ENCODE measurements at regions not wholly inside any gene's neighbourhood (a gene's known extent, or its start where the extent isn't known, plus 50 kb on each side); places are given as distances from the start of the nearest gene placed in this dataset.

- DNase-seq: no peak
These were observed 113.6 kb upstream of the ATP8B1 start for GRCh38 chr18:57916684-57917083.

- DNase-seq: peak in 51 of 58 donors; percentile 6 to 89 (median 59)
These were observed 112.9 kb upstream of the ATP8B1 start for GRCh38 chr18:57915865-57916582.

DNA sequence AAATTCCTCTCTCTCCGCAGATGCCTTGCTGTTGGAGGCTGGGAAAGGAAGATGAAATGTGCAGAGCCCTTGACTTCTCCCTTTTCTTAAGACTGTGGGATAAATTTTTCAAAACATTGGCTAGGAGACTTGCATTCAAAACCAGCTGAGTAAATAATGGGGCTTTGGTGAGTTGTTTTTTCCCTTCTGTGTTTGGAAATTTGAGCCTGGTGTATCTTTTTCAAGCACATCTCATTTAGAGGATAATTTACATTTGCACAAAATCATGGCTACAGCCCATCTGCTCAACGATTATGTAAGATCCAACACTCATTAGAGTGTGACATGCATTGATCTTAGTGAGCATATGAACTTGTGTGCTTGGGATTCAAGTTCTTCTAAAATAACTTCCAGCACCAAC lies 112.1 kb upstream of the ATP8B1 start:
- DNase-seq: peak in 3 of 58 donors; percentile 21 to 47 (median 28)

GRCh38 chr18:57913686-57914085 lies 110.6 kb upstream of the ATP8B1 start:
- DNase-seq: no peak

- no peak for DNase-seq
These were observed 107.7 kb upstream of the ATP8B1 start for GRCh38 chr18:57910817-57911216.

- no peak for DNase-seq
These were observed 107.0 kb upstream of the ATP8B1 start for GRCh38 chr18:57910134-57910533.

GRCh38 chr18:57909620-57910019 lies 106.5 kb upstream of the ATP8B1 start:
- DNase-seq: peak in 1 of 58 donors; percentile 24

- no peak for DNase-seq
These were observed 105.0 kb upstream of the ATP8B1 start for GRCh38 chr18:57908092-57908491.

GRCh38 chr18:57907550-57907949 lies 104.4 kb upstream of the ATP8B1 start:
- no peak for DNase-seq

DNA sequence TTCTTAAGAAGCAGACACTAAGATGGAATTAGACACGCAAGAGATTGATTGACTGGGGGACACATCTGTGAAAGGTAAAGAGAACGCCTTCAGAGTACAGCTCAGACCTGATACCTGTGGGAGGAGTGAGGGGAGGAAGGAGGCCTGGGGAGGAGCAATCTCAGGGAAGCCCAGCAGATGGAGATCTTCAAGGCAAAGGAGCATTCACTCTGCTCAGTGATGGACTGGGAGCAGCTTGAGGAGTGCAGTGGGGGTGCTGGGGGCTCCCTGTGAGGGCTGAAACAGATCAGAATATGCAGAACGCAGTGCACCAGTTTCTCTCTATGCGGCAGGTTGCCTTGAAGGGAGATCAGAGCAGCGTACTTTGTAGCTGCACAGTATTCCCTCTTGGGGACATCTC lies 103.7 kb upstream of the ATP8B1 start:
- DNase-seq: peak in 1 of 58 donors; percentile 9

DNA sequence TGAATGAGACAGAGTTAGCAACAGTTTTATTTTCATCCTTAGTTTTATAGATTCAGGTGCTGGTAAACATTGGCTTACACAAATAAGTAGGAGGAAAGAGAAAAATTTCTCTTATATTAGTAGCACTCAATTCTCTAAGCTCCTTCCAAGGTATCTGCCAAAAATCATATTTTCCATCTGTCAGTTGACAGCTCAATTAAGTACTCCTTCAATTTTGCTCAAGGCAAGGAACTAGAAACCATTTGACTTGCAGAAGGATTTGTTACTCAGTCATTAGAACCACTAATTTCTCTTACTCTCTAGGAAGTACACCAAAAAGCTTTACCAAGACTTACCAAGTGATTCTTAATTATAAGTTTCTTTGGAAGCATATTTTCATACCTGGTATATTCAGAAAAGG lies 101.4 kb upstream of the ATP8B1 start:
- no peak for DNase-seq

DNA sequence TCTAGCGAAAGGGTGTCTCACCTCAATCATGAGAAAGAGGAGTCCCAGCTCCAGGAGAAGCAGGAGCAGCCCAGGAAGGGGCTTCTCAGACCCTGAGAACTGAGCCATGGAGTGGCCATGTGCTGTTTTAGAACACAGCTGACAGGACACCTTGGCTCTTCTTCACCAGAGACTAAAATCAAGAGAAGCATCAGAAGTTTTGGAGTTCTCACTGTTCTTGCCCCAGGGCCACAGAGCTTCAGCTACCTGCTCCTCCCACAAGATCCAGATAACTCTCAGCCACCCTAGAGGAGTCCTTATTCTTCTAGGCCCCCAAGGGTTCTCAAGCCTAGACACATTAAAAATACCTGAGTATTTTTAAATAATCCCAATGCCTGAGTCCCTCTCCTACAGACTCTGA lies 99.6 kb upstream of the ATP8B1 start:
- no peak for DNase-seq

GRCh38 chr18:57901825-57902589 lies 98.9 kb upstream of the ATP8B1 start:
- DNase-seq: no peak

DNA sequence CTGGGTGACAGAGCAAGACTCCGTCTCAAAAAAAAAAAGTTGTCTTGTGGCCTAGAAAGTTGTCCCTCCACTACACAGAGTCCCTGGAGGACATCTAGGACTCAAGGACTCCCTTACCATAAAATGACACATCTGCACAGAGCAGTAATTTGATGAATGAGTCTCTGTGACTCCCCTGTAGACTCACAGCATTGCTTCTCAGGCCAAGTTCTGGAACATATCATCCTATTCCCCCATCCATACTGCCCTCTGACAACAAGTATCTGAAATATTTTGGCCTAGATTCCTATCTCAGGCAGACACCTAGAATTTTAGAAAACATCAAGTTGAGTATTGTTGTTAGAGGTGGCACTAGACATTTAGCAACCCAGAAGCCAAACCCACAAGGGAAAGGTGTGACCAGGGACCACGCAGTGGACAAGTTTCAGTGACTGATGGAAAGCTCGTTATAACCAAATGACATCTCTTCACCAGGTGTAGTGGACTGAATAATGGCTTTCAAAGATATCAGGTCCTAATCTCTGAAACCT lies 97.9 kb upstream of the ATP8B1 start:
- no peak for DNase-seq

DNA sequence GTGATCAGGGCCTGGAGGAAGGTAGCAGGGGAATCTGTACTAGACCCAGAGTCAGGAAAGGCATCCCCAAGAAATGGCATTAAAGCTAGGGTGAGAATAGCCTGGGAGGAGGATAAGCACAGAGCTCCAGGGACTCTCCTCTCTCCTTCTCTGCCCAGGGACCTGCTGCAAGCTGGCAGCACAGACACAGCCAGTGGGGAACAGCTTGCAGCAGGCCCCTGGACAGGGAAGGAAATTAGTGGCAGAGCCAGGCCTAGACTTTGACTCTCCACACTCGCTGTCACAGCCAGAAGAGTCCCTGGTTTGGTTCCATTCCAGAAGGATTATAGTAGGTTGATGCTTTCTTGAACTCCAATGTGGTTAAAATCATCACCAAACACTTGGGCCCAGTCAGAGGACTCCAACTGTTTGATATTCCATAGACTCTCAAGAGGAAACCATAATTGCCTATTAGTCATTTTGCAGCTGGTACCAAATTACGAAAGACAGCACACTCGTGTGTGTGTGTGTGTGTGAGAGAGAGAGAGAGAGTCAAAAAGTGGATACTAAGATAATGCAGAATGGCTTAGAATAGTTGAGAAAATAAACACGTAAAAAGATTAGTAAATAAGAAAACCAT lies 95.5 kb upstream of the ATP8B1 start:
- peak in 1 of 58 donors; percentile 3 for DNase-seq

DNA sequence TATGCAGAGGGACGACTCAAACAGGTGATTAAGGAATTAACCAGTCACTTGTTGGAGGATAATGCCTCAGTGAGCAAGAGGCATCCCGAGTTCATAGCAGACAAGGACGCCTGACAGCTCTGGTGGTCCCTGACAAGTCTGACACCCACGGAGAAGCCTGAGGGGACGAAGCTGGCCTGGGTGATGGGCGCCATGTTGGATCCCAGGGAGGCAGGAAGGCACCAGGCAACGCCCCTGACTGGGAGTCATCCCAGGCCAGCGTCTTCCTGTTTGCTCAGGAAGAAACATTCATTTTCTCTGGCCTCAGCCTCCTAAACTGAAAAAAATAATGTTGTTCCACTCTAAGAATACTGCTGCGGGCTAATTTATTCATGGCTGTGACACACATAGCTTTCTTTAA lies 92.1 kb upstream of the ATP8B1 start:
- no peak for DNase-seq

GRCh38 chr18:57891707-57892391 lies 88.7 kb upstream of the ATP8B1 start:
- DNase-seq: no peak

DNA sequence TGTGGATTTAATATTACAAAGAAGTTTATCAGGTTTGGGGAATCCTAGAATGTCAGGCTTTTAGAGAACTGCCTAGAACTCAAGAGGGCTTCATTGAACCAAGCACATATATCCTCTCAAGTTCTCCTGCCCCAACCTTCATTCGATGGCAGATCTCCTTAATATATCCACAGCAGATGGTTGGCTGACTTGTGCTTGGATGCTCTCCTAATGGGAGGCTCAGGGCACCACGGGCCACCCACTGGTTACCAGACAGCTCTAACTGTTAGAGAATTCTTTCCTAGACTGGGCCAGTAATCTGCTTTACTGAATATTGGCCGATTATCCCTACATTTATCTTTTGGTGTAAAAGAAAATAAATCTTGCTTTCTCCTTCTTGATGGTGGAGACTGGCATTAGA lies 87.2 kb upstream of the ATP8B1 start:
- no peak for DNase-seq

DNA sequence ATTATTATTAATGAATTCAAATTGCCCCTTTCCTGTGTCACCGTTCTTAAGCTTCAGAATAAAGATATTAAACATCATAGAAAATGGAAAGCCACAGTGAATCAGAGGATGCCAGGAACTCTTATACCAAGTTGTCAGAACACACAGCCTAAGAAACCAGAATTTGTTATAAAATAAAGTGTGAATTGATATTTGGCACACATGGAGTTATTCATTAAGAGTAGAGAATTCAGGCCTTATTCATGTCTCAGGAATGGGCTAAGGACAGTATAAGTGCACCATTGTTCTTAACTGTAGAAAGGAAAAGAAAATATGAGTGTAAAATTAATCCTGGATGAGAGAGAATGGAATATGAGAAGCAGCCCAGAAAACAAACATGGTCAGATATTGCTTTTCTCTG lies 86.7 kb upstream of the ATP8B1 start:
- DNase-seq: no peak

DNA sequence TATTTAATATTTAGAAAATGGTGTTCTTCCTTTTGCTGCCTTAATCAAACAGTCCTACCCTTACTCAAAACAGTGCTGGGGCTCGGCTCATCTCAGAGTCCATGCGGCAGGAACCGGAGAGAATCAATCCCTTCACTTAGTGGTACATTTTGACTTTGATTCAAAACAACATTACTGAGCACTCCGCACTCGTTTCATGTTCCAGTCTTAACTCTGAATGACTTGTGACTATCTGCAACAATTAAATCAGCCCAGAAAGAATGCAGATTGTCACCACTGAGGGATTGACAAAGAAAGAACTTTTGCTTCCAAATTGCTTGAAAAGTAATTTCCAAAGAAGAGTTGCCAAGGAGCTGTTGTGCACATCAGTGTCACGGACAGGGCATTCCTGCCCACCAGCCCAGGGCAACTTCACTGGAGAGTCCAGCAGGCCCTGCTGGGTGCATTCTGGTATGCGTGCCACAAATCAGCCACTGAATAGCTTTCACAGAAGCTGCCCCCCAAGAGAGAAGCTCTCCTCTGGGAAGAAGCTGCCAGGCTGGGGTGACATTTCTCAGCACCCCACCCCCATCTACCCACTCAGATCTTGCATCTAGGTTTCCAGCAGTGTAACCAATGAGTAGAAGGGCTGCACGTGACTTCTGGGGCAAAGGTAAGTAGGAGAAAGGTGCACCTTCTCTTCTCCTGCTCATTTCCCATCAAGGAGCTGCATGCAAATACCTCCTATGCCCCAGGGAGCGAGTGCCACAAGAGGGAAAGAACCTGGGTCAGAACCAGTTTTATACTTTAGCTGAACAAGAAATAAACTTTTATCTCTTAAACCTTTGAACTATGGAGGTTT lies 84.6 kb upstream of the ATP8B1 start:
- no peak for DNase-seq

- no peak for DNase-seq
These were observed 82.8 kb upstream of the ATP8B1 start for GRCh38 chr18:57885931-57886330.
